ENCODE measurements at regions not wholly inside any gene's neighbourhood (a gene's known extent, or its start where the extent isn't known, plus 50 kb on each side); places are given as distances from the start of the nearest gene placed in this dataset.
"Not testable (repeated sequence)": the region's sequence is repeated elsewhere in the genome, so short reads cannot be mapped to it uniquely, and the experiment has no call there.

- no peak for DNase-seq (ENCODE audit: low spot score)
- in situ Hi-C loops (cut with HindIII; ENCODE audit: low sequenced_read_pairs): no loop called here
These were observed 135.7 kb upstream of the ZC3H12A start for GRCh38 chr1:37338658-37339057.

- in situ Hi-C loops (cut with HindIII; ENCODE audit: low sequenced_read_pairs): no loop called here
- DNase-seq (ENCODE audit: low spot score): no peak
These were observed 131.6 kb upstream of the ZC3H12A start for GRCh38 chr1:37342736-37343135.

GRCh38 chr1:37347104-37347649, 127.2 kb upstream of the ZC3H12A start:
- in situ Hi-C loops (cut with HindIII; ENCODE audit: low sequenced_read_pairs): no loop called here
- no peak for DNase-seq (ENCODE audit: low spot score)

- in situ Hi-C loops (cut with HindIII; ENCODE audit: low sequenced_read_pairs): no loop called here
- no peak for DNase-seq (ENCODE audit: low spot score)
These were observed 120.5 kb upstream of the ZC3H12A start for GRCh38 chr1:37353871-37354270.

- in situ Hi-C loops (cut with HindIII; ENCODE audit: low sequenced_read_pairs): no loop called here
- DNase-seq (ENCODE audit: low spot score): no peak
These were observed 119.3 kb upstream of the ZC3H12A start for GRCh38 chr1:37354876-37355650.

GRCh38 chr1:37358992-37359391, 115.4 kb upstream of the ZC3H12A start:
- in situ Hi-C loops (cut with HindIII; ENCODE audit: low sequenced_read_pairs): no loop called here
- no peak for DNase-seq (ENCODE audit: low spot score)

GRCh38 chr1:37360011-37360410, 114.4 kb upstream of the ZC3H12A start:
- in situ Hi-C loops (cut with HindIII; ENCODE audit: low sequenced_read_pairs): no loop called here
- DNase-seq (ENCODE audit: low spot score): no peak

- DNase-seq (ENCODE audit: low spot score): no peak
- in situ Hi-C loops (cut with HindIII; ENCODE audit: low sequenced_read_pairs): no loop called here
These were observed 111.6 kb upstream of the ZC3H12A start for GRCh38 chr1:37362594-37363385.

- no peak for DNase-seq (ENCODE audit: low spot score)
- in situ Hi-C loops (cut with HindIII; ENCODE audit: low sequenced_read_pairs): no loop called here
These were observed 110.8 kb upstream of the ZC3H12A start for GRCh38 chr1:37363535-37363934.

GRCh38 chr1:37368665-37369315, 105.6 kb upstream of the ZC3H12A start:
- in situ Hi-C loops (cut with HindIII; ENCODE audit: low sequenced_read_pairs); DNase-seq (ENCODE audit: low spot score): not testable (repeated sequence)

GRCh38 chr1:37372302-37372701, 102.1 kb upstream of the ZC3H12A start:
- no peak for DNase-seq (ENCODE audit: low spot score)
- in situ Hi-C loops (cut with HindIII; ENCODE audit: low sequenced_read_pairs): no loop called here

- DNase-seq (ENCODE audit: low spot score): no peak
- in situ Hi-C loops (cut with HindIII; ENCODE audit: low sequenced_read_pairs): no loop called here
These were observed 101.7 kb upstream of the ZC3H12A start for GRCh38 chr1:37372711-37373110.

GRCh38 chr1:37373413-37373812, 101.0 kb upstream of the ZC3H12A start:
- DNase-seq (ENCODE audit: low spot score): no peak
- in situ Hi-C loops (cut with HindIII; ENCODE audit: low sequenced_read_pairs): no loop called here

- in situ Hi-C loops (cut with HindIII; ENCODE audit: low sequenced_read_pairs); DNase-seq (ENCODE audit: low spot score): not testable (repeated sequence)
These were observed 93.8 kb upstream of the ZC3H12A start for GRCh38 chr1:37380546-37380945.

- in situ Hi-C loops (cut with HindIII; ENCODE audit: low sequenced_read_pairs): no loop called here
- no peak for DNase-seq (ENCODE audit: low spot score)
These were observed 86.5 kb upstream of the ZC3H12A start for GRCh38 chr1:37387854-37388253.

GRCh38 chr1:37389327-37389726, 85.1 kb upstream of the ZC3H12A start:
- no peak for DNase-seq (ENCODE audit: low spot score)
- in situ Hi-C loops (cut with HindIII; ENCODE audit: low sequenced_read_pairs): no loop called here

- in situ Hi-C loops (cut with HindIII; ENCODE audit: low sequenced_read_pairs): no loop called here
- DNase-seq (ENCODE audit: low spot score): no peak
These were observed 83.0 kb upstream of the ZC3H12A start for GRCh38 chr1:37391211-37392011.

GRCh38 chr1:37392051-37392450, 82.3 kb upstream of the ZC3H12A start:
- no peak for DNase-seq (ENCODE audit: low spot score)
- in situ Hi-C loops (cut with HindIII; ENCODE audit: low sequenced_read_pairs): no loop called here
